GM19372 (cell line): ENCODE measurements at regions not wholly inside any gene's neighbourhood (a gene's known extent, or its start where the extent isn't known, plus 50 kb on each side); places are given as distances from the start of the nearest gene placed in this dataset.

Experiments
- ATAC-seq: cut with Tn5 transposase; IDR thresholded peaks from one replicate; pipeline ENCODE4 v1.9.1; 2021; ENCODE audit warnings: mild to moderate bottlenecking, low read depth, moderate library complexity; ENCODE audit not compliant: unreplicated experiment

DNA sequence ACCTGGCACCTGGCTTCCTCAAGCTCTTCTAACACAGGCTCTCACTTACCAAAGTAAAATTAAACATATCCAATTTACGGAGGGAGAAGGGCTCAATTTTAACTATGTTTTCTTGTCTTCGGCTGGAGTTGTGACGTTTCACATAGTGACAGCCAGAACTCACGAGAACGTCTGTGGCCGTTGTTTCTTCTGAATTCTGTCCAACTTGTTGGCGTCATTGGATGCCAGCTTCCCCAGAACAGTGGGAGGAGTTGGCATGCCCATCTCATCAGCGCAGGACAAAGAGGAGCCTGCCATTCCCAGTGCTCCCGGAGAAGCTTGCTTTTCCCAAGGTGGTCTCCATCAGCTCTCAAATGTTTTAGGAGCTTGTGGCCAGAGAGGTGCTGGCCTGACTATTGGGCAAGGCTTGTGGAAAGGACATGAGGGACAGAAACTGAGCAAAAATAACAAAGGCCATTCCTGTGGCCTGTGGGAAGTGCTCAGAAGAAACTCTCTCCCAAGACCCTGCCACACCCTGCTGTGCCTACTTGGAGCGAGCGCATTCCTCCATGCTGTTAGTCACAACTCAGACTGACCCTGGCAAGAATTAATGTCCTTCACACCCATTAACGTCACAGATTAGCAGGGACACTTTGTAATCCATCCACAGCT, 265.4 kb upstream of the CDH4 start:
- ATAC-seq, result no peak

DNA sequence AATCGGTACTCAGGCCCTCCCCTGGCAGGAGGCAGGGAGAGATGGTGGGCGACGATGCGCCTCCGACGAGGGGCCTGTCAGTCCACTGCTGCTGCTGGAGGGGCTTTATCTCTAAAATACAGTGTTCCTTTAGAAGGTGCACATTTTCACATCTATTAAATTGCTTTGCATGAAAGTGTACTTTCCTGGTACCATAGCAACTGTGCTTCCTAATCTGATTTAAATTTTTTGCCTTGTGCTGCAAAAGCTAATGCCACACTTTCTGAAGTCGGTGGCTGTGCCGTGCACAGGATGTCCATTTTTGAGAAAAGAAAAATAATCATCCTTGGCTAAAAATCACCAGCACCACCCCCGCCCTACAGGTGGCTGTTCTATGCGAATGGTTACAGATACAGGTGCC, 262.0 kb upstream of the CDH4 start:
- ATAC-seq, result no peak

DNA sequence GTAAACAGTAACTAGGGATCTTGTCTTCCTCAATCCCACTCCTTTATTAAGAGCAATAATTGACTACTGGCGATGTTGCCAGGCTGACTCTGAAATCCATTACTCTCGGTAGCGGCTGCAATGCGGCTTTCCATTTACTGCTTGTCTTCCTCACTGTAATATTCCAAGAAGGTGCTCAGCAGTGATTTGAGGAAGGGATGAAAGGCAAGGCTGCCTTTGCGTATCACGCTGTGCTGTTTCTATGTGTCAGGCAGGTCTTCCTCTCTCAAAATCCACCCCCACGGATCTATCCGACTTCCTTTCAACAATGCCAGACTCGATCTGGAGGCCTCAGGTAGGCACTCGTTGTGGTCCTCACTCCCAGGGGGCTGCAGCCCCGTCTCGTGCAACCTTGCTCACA, 261.4 kb upstream of the CDH4 start:
- no peak for ATAC-seq

DNA sequence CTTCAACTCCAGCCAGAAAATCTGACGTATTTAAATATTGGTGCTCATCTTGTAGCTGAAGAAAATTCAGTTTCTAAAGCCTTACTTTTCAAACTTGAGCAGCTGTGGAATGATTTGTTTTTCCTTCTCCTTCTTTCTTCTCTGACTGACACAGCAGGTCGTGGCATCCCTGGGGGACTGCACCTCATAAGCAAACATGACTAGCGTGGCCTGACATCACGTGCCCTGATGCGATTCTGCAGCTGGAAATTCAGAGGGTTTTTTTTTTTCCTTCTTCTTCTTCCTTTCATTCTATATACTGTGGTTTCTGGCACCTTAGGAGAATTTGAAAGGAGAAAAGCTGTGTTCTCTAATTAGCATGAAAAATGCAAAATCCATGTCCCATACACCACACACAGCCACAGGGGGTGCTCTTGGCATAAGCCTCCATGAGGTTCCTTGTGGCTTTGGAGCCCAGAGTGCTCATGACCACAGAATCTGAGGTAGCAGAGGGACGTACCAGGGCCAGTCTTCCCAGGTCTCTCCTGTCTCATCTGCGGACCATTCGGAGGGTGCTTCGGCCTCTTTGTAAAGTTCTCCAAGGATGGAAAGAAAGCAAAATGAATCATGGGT, 258.5 kb upstream of the CDH4 start:
- no peak for ATAC-seq

DNA sequence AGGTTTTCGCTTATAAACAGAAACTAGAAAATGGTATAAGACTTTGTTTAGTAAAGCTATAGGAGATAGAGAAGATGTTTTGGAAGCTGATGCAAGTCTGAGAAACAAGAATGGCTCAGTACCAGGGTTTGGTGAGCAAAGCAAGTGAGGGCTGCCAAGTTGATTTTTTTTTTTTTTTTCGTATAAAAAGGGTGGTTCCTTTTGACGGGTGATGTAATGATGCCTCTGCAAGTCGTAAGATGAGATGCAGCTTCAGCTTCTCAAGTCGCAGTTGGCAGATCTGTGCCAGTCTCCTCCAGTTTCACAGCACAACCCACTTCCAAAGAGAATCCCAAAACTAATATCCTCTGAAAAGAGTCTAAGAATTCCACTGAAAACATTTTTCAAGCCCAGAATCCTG, 252.8 kb upstream of the CDH4 start:
- no peak for ATAC-seq

DNA sequence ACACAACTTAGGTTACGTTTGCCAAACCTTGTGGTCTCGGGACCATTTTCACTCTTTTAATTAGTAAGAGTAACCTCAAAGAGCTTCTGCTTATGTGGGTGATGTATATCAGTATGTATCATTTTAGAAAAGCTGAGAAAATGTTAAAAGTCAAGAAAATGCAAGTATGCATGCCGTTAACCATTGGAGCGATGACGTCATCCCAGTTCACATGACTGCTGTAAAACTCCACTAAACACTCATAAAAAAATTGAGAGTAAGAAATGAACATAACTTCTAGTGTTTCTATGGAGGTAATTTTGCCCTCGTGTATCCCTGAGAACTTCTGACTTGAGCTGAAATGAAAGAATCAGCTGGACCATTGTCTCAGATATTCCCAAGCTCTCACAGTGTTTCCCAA, 250.0 kb upstream of the CDH4 start:
- ATAC-seq, result no peak

DNA sequence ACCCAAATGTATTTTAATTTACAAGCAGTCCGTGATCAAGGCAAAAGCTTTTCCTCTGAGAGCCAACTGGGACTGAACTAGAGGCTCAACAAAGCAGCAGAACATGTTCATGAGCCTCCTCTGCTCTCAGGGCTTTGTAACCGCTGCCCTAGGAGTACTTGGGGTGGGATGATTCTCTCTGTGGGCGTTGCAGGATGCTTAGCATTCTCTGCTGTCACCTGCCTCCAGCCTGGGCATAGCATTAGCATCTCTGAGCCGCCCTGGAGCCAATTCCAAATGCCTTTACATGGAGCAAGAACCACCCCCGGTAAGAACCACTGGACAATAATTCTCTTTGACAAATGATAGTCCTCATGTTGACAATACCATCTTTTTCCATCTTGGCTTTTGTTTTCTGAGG, 237.6 kb upstream of the CDH4 start:
- ATAC-seq, result no peak

DNA sequence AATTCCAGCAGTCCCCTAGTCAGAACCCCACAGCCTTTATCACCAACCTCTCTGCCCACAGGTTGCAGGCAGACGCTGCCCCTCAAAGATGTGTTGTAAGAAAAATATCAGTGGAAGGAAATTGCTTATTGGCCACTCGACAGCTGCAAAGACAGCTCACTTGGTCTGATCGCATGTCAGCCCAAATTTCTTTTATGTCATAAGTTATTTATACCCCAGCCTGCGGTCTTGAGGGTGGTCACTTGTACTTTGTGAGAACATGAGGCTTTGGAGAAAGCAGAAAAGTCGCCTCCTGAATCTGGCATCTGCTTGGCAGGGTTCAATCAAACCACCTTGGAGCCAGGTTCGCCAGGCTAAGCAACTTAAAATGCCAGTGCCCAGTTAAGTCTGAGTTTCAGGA, 236.5 kb upstream of the CDH4 start:
- no peak for ATAC-seq

DNA sequence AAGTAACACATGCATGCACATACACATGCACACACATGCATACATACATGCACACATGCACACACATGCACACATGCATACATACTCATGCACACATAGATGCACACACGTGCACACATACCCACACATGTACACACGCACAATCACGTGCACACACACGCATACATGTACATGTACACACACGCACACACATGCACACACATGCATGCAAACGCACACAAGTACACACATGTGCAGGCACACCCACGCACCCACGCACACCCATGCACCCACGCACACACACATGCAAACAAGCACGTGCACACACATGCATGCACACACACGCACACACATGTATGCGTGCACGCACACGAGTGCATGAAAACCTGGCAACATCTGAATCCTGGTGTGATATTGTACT, 232.7 kb upstream of the CDH4 start:
- ATAC-seq, result no peak

DNA sequence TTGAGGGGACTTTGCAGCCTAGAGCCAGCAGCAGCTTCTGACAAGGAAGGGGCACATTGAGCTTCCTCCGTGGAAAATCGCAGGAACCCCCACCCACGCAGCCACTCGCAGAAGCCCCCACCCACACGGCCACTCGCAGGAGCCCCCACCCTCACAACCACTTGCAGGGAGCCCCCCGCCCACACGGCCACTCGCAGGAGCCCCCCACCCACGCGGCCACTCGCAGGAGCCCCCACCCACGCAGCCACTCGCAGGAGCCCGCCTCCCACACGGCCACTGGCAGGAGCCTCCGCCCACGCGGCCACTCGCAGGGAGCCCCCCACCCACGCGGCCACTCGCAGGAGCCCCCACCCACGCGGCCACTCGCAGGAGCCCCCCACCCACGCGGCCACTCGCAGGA, 228.4 kb upstream of the CDH4 start:
- ATAC-seq, result no peak

DNA sequence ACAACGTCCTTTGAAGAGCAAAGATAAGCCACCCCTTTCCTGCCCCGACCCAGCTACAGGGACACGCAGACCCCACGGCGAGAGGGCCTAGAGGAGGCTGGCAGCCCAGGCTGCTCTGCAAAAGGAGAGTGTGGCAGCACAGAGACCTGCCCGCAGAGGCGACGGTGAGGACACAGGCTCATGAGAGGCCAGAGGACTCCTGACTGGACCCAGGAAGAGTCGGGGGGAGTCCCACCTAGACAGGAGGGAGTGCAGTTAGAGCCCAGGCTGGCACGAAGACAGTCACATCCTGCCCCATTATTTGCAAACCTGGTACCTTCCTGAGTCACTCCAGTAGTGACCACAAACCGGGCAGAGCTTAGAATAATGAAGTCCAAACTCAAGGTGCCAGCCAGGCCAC, 227.7 kb upstream of the CDH4 start:
- no peak for ATAC-seq

DNA sequence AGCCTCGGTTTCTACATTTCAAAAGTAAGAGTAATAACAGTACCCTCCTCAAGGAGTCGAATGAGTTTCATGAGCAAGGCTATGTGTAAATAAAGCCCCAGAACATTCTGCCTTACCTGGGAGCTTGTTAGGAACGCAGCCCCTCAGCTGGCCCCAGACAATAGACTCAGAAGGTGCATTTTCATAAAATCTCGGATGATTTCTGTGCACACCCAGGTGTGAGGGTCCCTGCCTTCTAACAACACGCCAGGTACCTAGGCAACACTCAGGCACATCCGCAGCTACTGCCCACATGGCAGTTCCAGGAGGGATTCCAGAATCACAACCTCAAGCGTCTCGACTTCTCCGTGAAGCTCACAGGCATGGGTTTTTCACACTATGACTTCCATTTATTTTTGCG, 226.5 kb upstream of the CDH4 start:
- no peak for ATAC-seq

DNA sequence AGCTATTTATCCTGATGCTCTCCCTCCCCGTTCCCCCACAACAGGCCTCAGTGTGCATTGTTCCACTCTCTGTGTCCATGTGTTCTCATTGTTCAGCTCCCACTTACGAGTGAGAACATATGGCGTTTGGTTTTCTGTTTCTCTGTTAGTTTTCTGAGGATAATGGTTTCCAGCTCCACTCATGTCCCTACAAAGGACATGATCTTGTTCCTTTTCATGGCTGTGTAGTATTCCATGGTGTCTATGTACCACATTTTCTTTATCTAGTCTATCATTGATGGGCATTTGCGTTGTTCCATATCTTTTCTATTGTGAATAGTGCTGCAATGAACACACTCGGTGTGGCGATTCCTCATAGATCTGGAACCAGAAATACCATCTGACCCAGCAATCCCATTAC, 225.9 kb upstream of the CDH4 start:
- no peak for ATAC-seq

DNA sequence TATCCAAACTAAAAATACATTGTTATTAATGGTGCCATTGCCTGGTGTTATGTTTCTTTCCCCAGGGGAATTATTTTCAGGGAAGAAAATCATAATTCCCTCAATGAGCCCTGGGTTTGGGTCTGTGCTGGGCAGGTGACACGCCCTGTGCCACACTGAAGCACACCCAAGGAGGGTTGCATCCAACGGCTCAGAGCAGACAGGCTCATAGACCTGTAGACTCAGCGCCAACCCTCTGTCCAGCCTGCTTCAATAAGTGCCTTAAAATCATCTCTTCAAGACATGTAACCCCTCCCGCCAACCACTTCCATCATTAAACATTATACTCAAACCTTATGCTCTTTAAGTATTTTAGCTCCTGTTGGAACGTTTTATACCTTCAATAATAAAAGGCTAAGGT, 225.3 kb upstream of the CDH4 start:
- ATAC-seq, result no peak

DNA sequence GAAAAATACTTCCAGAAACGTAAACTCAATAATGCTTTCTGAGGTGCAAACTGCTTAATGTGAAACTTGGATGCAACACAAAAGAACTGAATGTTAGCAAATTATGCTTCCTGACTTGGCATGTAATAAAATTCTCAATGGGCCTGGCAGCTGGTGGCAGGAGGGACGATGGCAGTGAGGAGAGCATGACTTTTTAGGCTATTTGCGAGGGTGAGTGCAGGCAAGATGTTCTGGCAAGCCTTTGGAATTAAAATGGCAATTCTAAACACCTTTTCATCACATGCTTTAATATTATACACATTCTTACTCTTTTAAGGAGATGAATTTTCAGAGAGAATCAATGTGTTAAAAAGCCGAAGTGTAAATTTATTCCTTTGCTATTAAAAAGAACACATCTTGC, 224.8 kb upstream of the CDH4 start:
- ATAC-seq, result no peak

DNA sequence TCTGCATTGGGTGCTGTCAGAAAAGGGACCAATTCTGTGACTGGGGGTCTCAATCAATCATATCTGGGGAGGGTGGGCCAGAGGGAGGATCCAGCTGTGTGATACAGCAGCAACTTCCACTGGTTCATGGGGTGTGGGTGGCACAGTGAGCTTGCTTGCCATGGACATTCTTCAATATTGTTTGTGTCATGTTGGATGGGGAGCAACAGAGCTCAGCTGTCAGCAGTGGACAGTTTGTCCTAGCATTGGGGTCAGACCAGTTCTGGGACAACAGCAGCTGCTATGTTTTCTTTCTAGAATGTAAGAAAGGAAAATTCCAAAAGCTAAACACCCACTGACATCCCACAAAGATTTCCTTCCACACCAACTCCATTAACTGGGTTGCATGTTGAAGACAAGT, 221.9 kb upstream of the CDH4 start:
- ATAC-seq, result no peak

DNA sequence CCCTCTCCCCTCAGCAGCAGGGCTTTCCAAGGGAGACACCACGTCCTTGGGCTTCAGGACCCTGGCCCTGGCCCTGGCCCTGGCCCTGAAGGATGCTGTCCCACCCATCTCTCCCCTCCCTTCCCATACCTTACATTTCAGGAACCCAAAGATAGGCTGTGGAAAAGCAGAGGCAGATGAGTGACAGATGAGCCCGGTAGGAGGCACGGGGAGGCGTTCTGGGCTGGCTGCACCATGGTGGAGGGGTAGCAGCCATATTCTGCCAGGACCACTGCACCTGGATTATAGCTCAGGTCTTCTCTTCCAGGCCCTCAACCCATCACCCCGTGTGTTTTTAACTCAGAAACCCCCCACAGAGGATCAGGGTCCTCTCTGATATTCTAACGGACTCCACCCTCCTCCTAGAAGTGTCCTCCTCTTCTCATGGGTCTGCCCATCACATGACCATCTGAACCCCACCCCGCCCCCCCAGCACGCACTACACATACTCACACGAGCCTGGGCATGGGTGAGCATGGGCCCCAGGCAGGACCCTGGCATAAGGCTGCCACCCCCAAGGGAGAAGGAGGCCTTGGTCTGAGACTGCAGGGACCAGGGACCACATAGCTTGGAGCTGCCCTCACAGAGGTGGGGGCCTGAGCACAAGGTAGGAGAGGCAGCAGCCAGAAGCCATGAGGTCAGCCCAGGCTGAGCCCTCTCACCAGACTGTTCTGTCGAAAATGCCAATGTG, 220.8 kb upstream of the CDH4 start:
- ATAC-seq, result no peak

DNA sequence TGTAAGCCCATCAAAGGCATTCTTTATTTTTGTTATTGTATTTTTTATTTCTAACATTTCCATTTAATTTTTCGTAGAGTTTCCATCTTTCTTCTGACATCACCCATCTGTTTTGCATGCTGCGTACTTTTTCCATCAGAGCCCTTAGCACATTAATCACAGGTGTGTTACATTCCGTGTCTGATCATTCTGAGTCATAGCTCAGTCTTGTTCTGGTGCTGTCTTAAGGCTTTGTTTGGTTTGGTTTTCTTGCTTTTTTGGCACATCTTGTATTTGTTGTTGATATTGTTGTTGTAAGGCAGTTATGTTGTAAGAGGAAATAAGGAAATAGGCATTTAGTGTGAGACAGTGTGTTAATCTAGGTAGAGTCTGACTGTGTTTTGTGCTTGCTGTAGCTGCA, 214.6 kb upstream of the CDH4 start:
- no peak for ATAC-seq

DNA sequence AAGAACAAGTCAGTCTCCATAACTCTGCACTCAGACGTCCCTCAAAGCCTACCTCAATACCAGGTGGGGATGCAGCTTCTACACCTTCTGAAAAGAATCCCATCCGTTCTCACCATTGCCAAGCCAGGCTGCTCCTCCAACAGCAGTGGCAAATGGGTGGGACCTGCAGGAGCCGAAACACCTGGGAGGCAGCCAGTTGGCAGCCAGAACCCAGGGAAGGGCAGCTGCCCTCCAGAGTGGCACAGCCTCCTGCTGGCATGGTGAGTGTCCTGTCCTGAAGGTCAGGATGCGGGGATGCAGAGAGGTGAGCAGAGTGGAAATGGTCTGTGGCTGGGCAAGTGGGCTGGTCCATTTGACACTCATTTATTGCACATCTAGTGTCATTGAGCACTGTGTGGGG, 210.6 kb upstream of the CDH4 start:
- ATAC-seq, result no peak

DNA sequence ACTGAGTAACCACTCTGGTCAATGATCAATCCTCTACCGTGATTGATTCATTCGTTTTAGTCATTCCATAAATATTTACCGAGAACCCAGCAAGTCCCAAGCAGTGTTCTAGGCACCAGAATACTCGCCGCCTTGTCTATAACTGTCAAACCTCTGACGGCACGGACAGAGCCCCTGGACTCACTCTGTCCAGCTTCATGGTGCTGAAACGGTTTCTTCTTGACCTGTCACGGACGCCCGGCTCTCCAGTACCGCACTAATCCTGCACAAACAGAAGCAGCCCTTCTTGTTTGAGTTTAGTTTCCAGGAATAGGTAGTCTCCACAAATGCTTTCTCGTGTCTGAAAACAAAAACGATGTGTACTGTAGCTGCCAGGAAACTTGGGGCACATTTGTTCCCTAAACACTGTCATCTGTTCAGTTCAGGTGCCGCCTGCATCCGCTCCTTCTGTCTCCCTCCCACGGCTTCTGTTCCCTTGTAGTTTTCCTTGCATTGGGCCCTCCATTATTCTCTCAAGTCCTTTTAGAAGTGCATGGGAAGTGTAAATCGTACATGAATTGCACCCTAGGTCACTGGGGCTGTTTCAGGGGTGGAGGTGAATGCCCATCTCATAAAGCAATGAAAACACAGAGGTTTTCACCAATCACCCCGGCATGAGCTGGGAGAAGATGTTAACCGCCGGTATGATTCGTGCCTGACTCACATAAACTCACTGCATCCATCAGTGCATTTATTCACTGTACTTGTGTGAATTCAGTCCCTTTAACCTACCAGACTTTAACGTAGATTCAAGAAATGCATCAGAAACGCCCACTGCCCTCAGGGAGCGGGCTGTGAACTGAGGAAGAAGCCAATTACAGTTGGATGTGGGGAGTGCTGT, 209.3 kb upstream of the CDH4 start:
- ATAC-seq, result no peak

DNA sequence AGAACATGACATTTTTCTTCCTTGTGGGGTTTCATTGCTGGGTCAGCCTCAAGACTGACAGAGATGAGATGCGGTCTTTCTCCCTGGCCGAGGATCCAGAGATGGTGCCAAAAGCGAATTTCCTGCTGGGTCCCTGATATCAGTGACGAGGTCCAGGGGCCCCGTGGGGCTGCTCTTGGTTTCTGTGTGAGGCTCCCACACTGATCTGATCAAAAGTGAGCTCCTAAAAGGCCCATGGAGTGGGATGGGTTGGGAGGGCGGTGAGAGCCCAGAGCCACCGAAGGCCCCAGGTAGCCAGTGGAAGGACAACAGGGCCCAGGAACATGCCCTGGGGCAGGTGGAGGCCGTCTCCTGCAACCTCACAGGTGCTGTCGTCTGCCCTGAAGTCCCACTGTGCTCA, 208.4 kb upstream of the CDH4 start:
- no peak for ATAC-seq
